Neural crest cell (in vitro differentiated cells): ENCODE measurements at regions not wholly inside any gene's neighbourhood (a gene's known extent, or its start where the extent isn't known, plus 50 kb on each side); places are given as distances from the start of the nearest gene placed in this dataset.

ENCODE experiments used
- DNase-seq: peaks from one replicate; pipeline ENCODE4 v3.0.0; 2021; ENCODE audit warnings: low read depth, mixed read lengths, low spot score
- H3K27ac Mint-ChIP-seq: one replicate; pipeline ENCODE4 v1.8.0; 2021; ENCODE audit warnings: mild to moderate bottlenecking, mixed read lengths; ENCODE audit not compliant: unreplicated experiment
- H3K27me3 Mint-ChIP-seq: 2 replicates; pipeline ENCODE4 v1.8.0; 2021; ENCODE audit warnings: low read depth, mild to moderate bottlenecking, mixed read lengths
- H3K36me3 Mint-ChIP-seq: 2 replicates; pipeline ENCODE4 v1.8.0; 2021; ENCODE audit warnings: low read depth, mild to moderate bottlenecking, mixed read lengths
- H3K4me1 Mint-ChIP-seq: 2 replicates; pipeline ENCODE4 v1.8.0; 2021; ENCODE audit warnings: mixed read lengths
- H3K4me3 Mint-ChIP-seq: one replicate; pipeline ENCODE4 v1.8.0; 2021; ENCODE audit warnings: mild to moderate bottlenecking, mixed read lengths
- H3K9me3 Mint-ChIP-seq: 2 replicates; pipeline ENCODE4 v1.8.0; 2021; ENCODE audit warnings: mixed read lengths
- CTCF ChIP-seq: fragments of 200-600 bp; sonication (generic); conservative IDR thresholded peaks from 2 replicates; pipeline ENCODE4 v1.5.0; 2021; ENCODE audit warnings: antibody characterized with exemption, mild to moderate bottlenecking

GRCh38 chr12:124717318-124717717, 146.3 kb downstream of the SCARB1 start:
- Mint-ChIP-seq H3K27ac (no peak overlapping the region), H3K4me1 (peaks cover 52% of the 10 kb centered on the region), H3K9me3 (no peaks in the 10 kb centered on the region), H3K27me3 (peaks cover 8% of the 10 kb centered on the region), H3K4me3 (no peak overlapping the region), H3K36me3 (no peaks in the 10 kb centered on the region)
- TF ChIP-seq CTCF = no peak
- no peak for DNase-seq

GRCh38 chr12:124716208-124717130, 147.2 kb downstream of the SCARB1 start:
- peaks cover 54% of the 10 kb centered on the region for H3K4me1 Mint-ChIP-seq
- no peak for DNase-seq
- no peak for TF ChIP-seq CTCF
- no peaks in the 10 kb centered on the region for H3K36me3 Mint-ChIP-seq
- no peak overlapping the region for H3K27ac Mint-ChIP-seq
- H3K9me3 Mint-ChIP-seq = no peaks in the 10 kb centered on the region
- peaks cover 8% of the 10 kb centered on the region for H3K27me3 Mint-ChIP-seq
- no peak overlapping the region for H3K4me3 Mint-ChIP-seq

GRCh38 chr12:124715121-124715990, 147.9 kb upstream of the NCOR2 start:
- Mint-ChIP-seq H3K27ac (no peak overlapping the region), H3K4me1 (peaks cover 54% of the 10 kb centered on the region), H3K4me3 (no peak overlapping the region), H3K27me3 (peaks cover 8% of the 10 kb centered on the region), H3K36me3 (no peaks in the 10 kb centered on the region), H3K9me3 (no peaks in the 10 kb centered on the region)
- DNase-seq = no peak
- no peak for TF ChIP-seq CTCF

- Mint-ChIP-seq H3K27ac (no peak overlapping the region), H3K9me3 (peaks cover under 1% of the 10 kb centered on the region), H3K4me1 (peaks cover 40% of the 10 kb centered on the region), H3K27me3 (peaks cover 3% of the 10 kb centered on the region), H3K4me3 (no peak overlapping the region), H3K36me3 (no peaks in the 10 kb centered on the region)
- no peak for TF ChIP-seq CTCF
- DNase-seq = no peak
These were observed 146.1 kb upstream of the NCOR2 start for GRCh38 chr12:124713436-124714082.

- Mint-ChIP-seq H3K4me1 (peaks cover 35% of the 10 kb centered on the region), H3K4me3 (no peak overlapping the region), H3K27ac (no peak overlapping the region), H3K36me3 (no peaks in the 10 kb centered on the region), H3K27me3 (peaks cover 3% of the 10 kb centered on the region), H3K9me3 (peaks cover 3% of the 10 kb centered on the region)
- TF ChIP-seq CTCF = no peak
- DNase-seq = no peak
These were observed 145.6 kb upstream of the NCOR2 start for GRCh38 chr12:124713041-124713435.
